Effector memory CD4-positive, alpha-beta T cell (primary cell): ENCODE measurements at regions not wholly inside any gene's neighbourhood (a gene's known extent, or its start where the extent isn't known, plus 50 kb on each side); places are given as distances from the start of the nearest gene placed in this dataset.

Source experiments
- DNase-seq, 3 donors: peaks; one replicate each; pipeline ENCODE4 v3.0.0-alpha.2; 2020
- H3K27ac ChIP-seq: 2 replicates; pipeline ENCODE4 v1.7.0; 2013; ENCODE audit warnings: mild to moderate bottlenecking, low read length, moderate library complexity; ENCODE audit not compliant: insufficient read depth, poor library complexity, severe bottlenecking
- H3K27me3 ChIP-seq: replicated peaks from 2 replicates; pipeline ENCODE4 v1.7.0; 2013; ENCODE audit warnings: mild to moderate bottlenecking, low read length; ENCODE audit not compliant: insufficient read depth, control insufficient read depth, poor library complexity, severe bottlenecking
- H3K36me3 ChIP-seq: 2 replicates; pipeline ENCODE4 v1.7.0; 2013; ENCODE audit warnings: mild to moderate bottlenecking, low read length, moderate library complexity; ENCODE audit not compliant: control insufficient read depth, insufficient read depth
- H3K4me1 ChIP-seq: 2 replicates; pipeline ENCODE4 v1.7.0; 2013; ENCODE audit warnings: low read length, mild to moderate bottlenecking; ENCODE audit not compliant: control insufficient read depth, insufficient read depth, poor library complexity, severe bottlenecking
- H3K4me3 ChIP-seq: 2 replicates; pipeline ENCODE4 v1.7.0; 2013; ENCODE audit warnings: low read length, low read depth, mild to moderate bottlenecking; ENCODE audit not compliant: insufficient read depth, poor library complexity, severe bottlenecking
- H3K9me3 ChIP-seq: 2 replicates; pipeline ENCODE4 v1.7.0; 2013; ENCODE audit warnings: mild to moderate bottlenecking, low read length, moderate library complexity; ENCODE audit not compliant: control insufficient read depth

GRCh38 chr2:207274530-207275189 is 108.9 kb upstream of the KLF7 start:
- no peaks in the 10 kb centered on the region for H3K4me1 ChIP-seq
- no peak overlapping the region for H3K27ac ChIP-seq
- no peaks in the 10 kb centered on the region for H3K27me3 ChIP-seq
- no peak for DNase-seq
- no peaks in the 10 kb centered on the region for H3K36me3 ChIP-seq
- no peaks in the 10 kb centered on the region for H3K9me3 ChIP-seq
- H3K4me3 ChIP-seq: no peak overlapping the region

- H3K4me3 ChIP-seq: no peak overlapping the region
- no peaks in the 10 kb centered on the region for H3K27me3 ChIP-seq
- H3K9me3 ChIP-seq: no peaks in the 10 kb centered on the region
- no peaks in the 10 kb centered on the region for H3K36me3 ChIP-seq
- no peak for DNase-seq
- no peak overlapping the region for H3K27ac ChIP-seq
- H3K4me1 ChIP-seq: no peaks in the 10 kb centered on the region
Observed at GRCh38 chr2:207275779-207276178, 110.0 kb upstream of the KLF7 start.

- no peaks in the 10 kb centered on the region for H3K9me3 ChIP-seq
- H3K4me3 ChIP-seq: no peak overlapping the region
- H3K27me3 ChIP-seq: no peaks in the 10 kb centered on the region
- no peak overlapping the region for H3K27ac ChIP-seq
- H3K36me3 ChIP-seq: no peaks in the 10 kb centered on the region
- no peaks in the 10 kb centered on the region for H3K4me1 ChIP-seq
- DNase-seq: no peak
Observed at GRCh38 chr2:207276248-207276647, 110.5 kb upstream of the KLF7 start.

GRCh38 chr2:207276858-207277257 is 111.1 kb upstream of the KLF7 start:
- Histone ChIP-seq H3K27ac (no peak overlapping the region), H3K36me3 (no peaks in the 10 kb centered on the region), H3K4me3 (no peak overlapping the region), H3K4me1 (no peaks in the 10 kb centered on the region), H3K9me3 (no peaks in the 10 kb centered on the region), H3K27me3 (no peaks in the 10 kb centered on the region)
- no peak for DNase-seq

- H3K4me1 ChIP-seq: no peaks in the 10 kb centered on the region
- no peaks in the 10 kb centered on the region for H3K9me3 ChIP-seq
- no peaks in the 10 kb centered on the region for H3K36me3 ChIP-seq
- H3K4me3 ChIP-seq: no peak overlapping the region
- H3K27me3 ChIP-seq: no peaks in the 10 kb centered on the region
- no peak for DNase-seq
- no peak overlapping the region for H3K27ac ChIP-seq
Observed at GRCh38 chr2:207279520-207279919, 113.8 kb upstream of the KLF7 start.

GRCh38 chr2:207281436-207281835 is 115.7 kb upstream of the KLF7 start:
- DNase-seq: no peak
- Histone ChIP-seq H3K36me3 (no peaks in the 10 kb centered on the region), H3K4me3 (no peak overlapping the region), H3K27ac (no peak overlapping the region), H3K27me3 (no peaks in the 10 kb centered on the region), H3K9me3 (no peaks in the 10 kb centered on the region), H3K4me1 (peaks cover 6% of the 10 kb centered on the region)

- H3K36me3 ChIP-seq: no peaks in the 10 kb centered on the region
- H3K27me3 ChIP-seq: no peaks in the 10 kb centered on the region
- no peaks in the 10 kb centered on the region for H3K9me3 ChIP-seq
- H3K4me1 ChIP-seq: peaks cover 6% of the 10 kb centered on the region
- no peak for DNase-seq
- H3K27ac ChIP-seq: no peak overlapping the region
- no peak overlapping the region for H3K4me3 ChIP-seq
Observed at GRCh38 chr2:207282916-207283315, 117.2 kb upstream of the KLF7 start.

GRCh38 chr2:207283356-207283755 is 117.6 kb upstream of the KLF7 start:
- peaks cover 6% of the 10 kb centered on the region for H3K4me1 ChIP-seq
- H3K27ac ChIP-seq: no peak overlapping the region
- no peak overlapping the region for H3K4me3 ChIP-seq
- DNase-seq: no peak
- H3K36me3 ChIP-seq: no peaks in the 10 kb centered on the region
- no peaks in the 10 kb centered on the region for H3K9me3 ChIP-seq
- H3K27me3 ChIP-seq: no peaks in the 10 kb centered on the region

GRCh38 chr2:207284556-207285472 is 119.1 kb upstream of the KLF7 start:
- H3K27me3 ChIP-seq: no peaks in the 10 kb centered on the region
- no peak for DNase-seq
- no peak overlapping the region for H3K27ac ChIP-seq
- peaks cover 6% of the 10 kb centered on the region for H3K4me1 ChIP-seq
- no peaks in the 10 kb centered on the region for H3K36me3 ChIP-seq
- no peaks in the 10 kb centered on the region for H3K9me3 ChIP-seq
- H3K4me3 ChIP-seq: no peak overlapping the region

GRCh38 chr2:207285473-207285815 is 119.7 kb upstream of the KLF7 start:
- no peaks in the 10 kb centered on the region for H3K27me3 ChIP-seq
- no peak overlapping the region for H3K27ac ChIP-seq
- H3K4me3 ChIP-seq: no peak overlapping the region
- H3K36me3 ChIP-seq: no peaks in the 10 kb centered on the region
- H3K9me3 ChIP-seq: no peaks in the 10 kb centered on the region
- H3K4me1 ChIP-seq: peaks cover 6% of the 10 kb centered on the region
- no peak for DNase-seq
